CD14-positive monocyte (primary cell): ENCODE measurements at regions not wholly inside any gene's neighbourhood (a gene's known extent, or its start where the extent isn't known, plus 50 kb on each side); places are given as distances from the start of the nearest gene placed in this dataset.

ENCODE experiments used
- DNase-seq, 3 donors: peaks; one replicate each; pipeline ENCODE4 v3.0.0-alpha.2; 2011 to 2022
- H2AFZ ChIP-seq: 2 replicates; pipeline ENCODE4 v1.6.0; 2012; ENCODE audit warnings: mild to moderate bottlenecking, low read depth, low read length, inconsistent platforms; ENCODE audit not compliant: insufficient read depth, poor library complexity, severe bottlenecking
- H3K27ac ChIP-seq, 2 donors: 1 replicate in 1 of 2; 2 replicates in 1 of 2; pipeline ENCODE4 v1.5.1; 2012 to 2013; ENCODE audit warnings: low read length in 2 of 2, control low read depth in 1 of 2, inconsistent platforms in 1 of 2, low read depth in 1 of 2, mild to moderate bottlenecking in 1 of 2
- H3K27me3 ChIP-seq, 2 donors: one replicate each; pipeline versions ENCODE4 v1.6.0 to v1.6.1; 2011 to 2013; ENCODE audit warnings: low read length in 2 of 2; ENCODE audit not compliant: control insufficient read depth in 2 of 2, insufficient read depth in 2 of 2
- H3K36me3 ChIP-seq, 2 donors: replicated peaks in 1 of 2; 1 replicate in 1 of 2; 2 replicates in 1 of 2; pipeline versions ENCODE4 v1.5.1 to v1.6.1; 2012 to 2013; ENCODE audit warnings: low read length in 2 of 2, control low read depth in 1 of 2, inconsistent platforms in 1 of 2, mild to moderate bottlenecking in 1 of 2; ENCODE audit not compliant: insufficient read depth in 2 of 2, control insufficient read depth in 1 of 2
- H3K4me1 ChIP-seq, 2 donors: 1 replicate in 1 of 2; 2 replicates in 1 of 2; pipeline versions ENCODE4 v1.5.1 to v1.6.1; 2012 to 2013; ENCODE audit warnings: low read length in 2 of 2, control low read depth in 1 of 2, inconsistent platforms in 1 of 2, mild to moderate bottlenecking in 1 of 2, moderate library complexity in 1 of 2; ENCODE audit not compliant: insufficient read depth in 2 of 2, control insufficient read depth in 1 of 2
- H3K4me2 ChIP-seq: replicated peaks from 2 replicates; pipeline ENCODE3; 2012; ENCODE audit warnings: low read length, moderate library complexity, mild to moderate bottlenecking; ENCODE audit not compliant: poor library complexity, severe bottlenecking; ENCODE audit errors: extremely low read depth
- H3K4me3 ChIP-seq, 3 experiments: fragments of 200-600 bp in 1 of 3; sonication (generic) in 1 of 3; replicated peaks in 1 of 3; 1 replicate in 2 of 3; 2 replicates in 1 of 3; pipeline ENCODE4 v1.5.1; 2011 to 2013; ENCODE audit warnings: low read length in 3 of 3, mild to moderate bottlenecking in 3 of 3, control low read depth in 2 of 3, low read depth in 2 of 3, inconsistent platforms in 1 of 3, moderate library complexity in 1 of 3
- H3K79me2 ChIP-seq: 2 replicates; pipeline ENCODE4 v1.6.0; 2012; ENCODE audit warnings: mild to moderate bottlenecking, control low read depth, inconsistent platforms, low read length, moderate library complexity; ENCODE audit not compliant: insufficient read depth
- H3K9ac ChIP-seq: 2 replicates; pipeline ENCODE4 v1.6.0; 2017; ENCODE audit warnings: low read length, mild to moderate bottlenecking; ENCODE audit not compliant: insufficient read depth, poor library complexity, severe bottlenecking
- H3K9me3 ChIP-seq, 2 donors: replicated peaks in 1 of 2; 1 replicate in 1 of 2; 2 replicates in 1 of 2; pipeline versions ENCODE4 v1.5.1 to v1.6.1; 2012 to 2013; ENCODE audit warnings: low read length in 2 of 2, control low read depth in 1 of 2; ENCODE audit not compliant: control insufficient read depth in 1 of 2, insufficient read depth in 1 of 2
- H4K20me1 ChIP-seq: 2 replicates; pipeline ENCODE4 v1.6.0; 2012; ENCODE audit warnings: mild to moderate bottlenecking, low read length, control low read depth, moderate library complexity; ENCODE audit not compliant: insufficient read depth
- H3K27ac Mint-ChIP-seq, 7 donors: one replicate each; pipeline ENCODE4 v1.8.0; 2020; ENCODE audit warnings: mild to moderate bottlenecking in 7 of 7, mixed read lengths in 7 of 7, moderate library complexity in 6 of 7, inconsistent platforms in 2 of 7
- H3K27me3 Mint-ChIP-seq, 3 donors: one replicate each; pipeline ENCODE4 v1.8.0; 2021 to 2022; ENCODE audit warnings: low read depth in 3 of 3, mild to moderate bottlenecking in 3 of 3, mixed read lengths in 3 of 3, moderate library complexity in 3 of 3, inconsistent platforms in 1 of 3
- H3K36me3 Mint-ChIP-seq, 2 donors: one replicate each; pipeline ENCODE4 v1.8.0; 2020; ENCODE audit warnings: mixed read lengths in 2 of 2, inconsistent platforms in 1 of 2, mild to moderate bottlenecking in 1 of 2
- H3K4me1 Mint-ChIP-seq: one replicate; pipeline ENCODE4 v1.8.0; 2020; ENCODE audit warnings: mild to moderate bottlenecking, mixed read lengths
- H3K4me3 Mint-ChIP-seq, 2 donors: one replicate each; pipeline ENCODE4 v1.8.0; 2020; ENCODE audit warnings: mild to moderate bottlenecking in 2 of 2, mixed read lengths in 2 of 2, moderate library complexity in 1 of 2
- H3K9me3 Mint-ChIP-seq, 7 donors: one replicate each; pipeline ENCODE4 v1.8.0; 2020 to 2022; ENCODE audit warnings: mixed read lengths in 7 of 7, mild to moderate bottlenecking in 6 of 7, moderate library complexity in 6 of 7, inconsistent platforms in 2 of 7
- WGBS: methylation state at CpG from one replicate; pipeline ENCODE4 v1.1.5; 2013; ENCODE audit warnings: missing lambda C conversion rate; ENCODE audit not compliant: insufficient coverage; 5-methylcytosine and 5-hydroxymethylcytosine counted together
- intact Hi-C, 2 donors: fragments of 100-400 bp; cut with micrococcal nuclease; formaldehyde crosslinking; loops; one replicate each; pipeline versions ENCODE4 v1.15.0 to v1.15.1; 2023
- TF ChIP-seq, protein P1 (sequence below): fragments of 200-600 bp; IDR thresholded peaks from one replicate; pipeline ENCODE4 v1.8.0; 2022; ENCODE audit warnings: antibody characterized with exemption, mild to moderate bottlenecking

GRCh38 chr15:85999658-86000057 lies 80.0 kb upstream of the AGBL1 start:
- no peaks in the 10 kb centered on the region for H3K4me1 Mint-ChIP-seq
- H3K27me3 Mint-ChIP-seq: peaks cover 0 to 6% (median 0%) of the 10 kb centered on the region in 3 donors

DNA sequence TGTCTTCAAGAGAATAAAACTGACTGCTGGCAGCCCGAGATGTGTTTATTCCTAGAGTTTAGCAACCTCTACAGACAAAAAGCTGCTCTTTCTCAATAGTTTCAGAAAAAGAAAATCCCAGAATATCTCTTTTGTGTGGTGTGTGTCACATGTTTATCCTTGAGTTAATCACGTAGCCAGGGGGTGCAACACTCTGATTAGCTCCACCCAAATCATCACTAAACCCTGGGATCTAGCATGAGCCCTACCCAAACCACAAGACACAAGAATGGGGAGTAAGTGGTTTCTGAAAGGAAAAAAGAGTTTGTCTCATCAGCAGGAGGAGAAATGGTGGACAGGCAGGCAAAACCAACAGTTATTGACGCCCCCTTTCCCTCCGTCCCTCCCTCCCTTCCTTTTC lies 78.5 kb upstream of the AGBL1 start:
- no peak for DNase-seq
- Histone ChIP-seq H3K9me3 (no peaks in the 10 kb centered on the region), H2AFZ (no peak overlapping the region), H3K9ac (no peak overlapping the region), H3K4me2 (no peak overlapping the region), H3K27ac (no peak overlapping the region), H3K4me3 (no peak overlapping the region), H4K20me1 (no peaks in the 10 kb centered on the region), H3K27me3 (no peaks in the 10 kb centered on the region), H3K4me1 (no peaks in the 10 kb centered on the region), H3K36me3 (no peaks in the 10 kb centered on the region), H3K79me2 (no peaks in the 10 kb centered on the region)
- Mint-ChIP-seq H3K4me3 (no peak overlapping the region), H3K27ac (no peak overlapping the region), H3K9me3 (peaks cover 0 to 7% (median 0%) of the 10 kb centered on the region in 7 donors), H3K36me3 (no peaks in the 10 kb centered on the region), H3K4me1 (no peaks in the 10 kb centered on the region), H3K27me3 (peaks cover 0 to 6% (median 0%) of the 10 kb centered on the region in 3 donors)
- no CpG with 5 or more reads among the region's 4 CpGs for WGBS
- intact Hi-C loops: no loop called here
- TF ChIP-seq, protein P1, sequence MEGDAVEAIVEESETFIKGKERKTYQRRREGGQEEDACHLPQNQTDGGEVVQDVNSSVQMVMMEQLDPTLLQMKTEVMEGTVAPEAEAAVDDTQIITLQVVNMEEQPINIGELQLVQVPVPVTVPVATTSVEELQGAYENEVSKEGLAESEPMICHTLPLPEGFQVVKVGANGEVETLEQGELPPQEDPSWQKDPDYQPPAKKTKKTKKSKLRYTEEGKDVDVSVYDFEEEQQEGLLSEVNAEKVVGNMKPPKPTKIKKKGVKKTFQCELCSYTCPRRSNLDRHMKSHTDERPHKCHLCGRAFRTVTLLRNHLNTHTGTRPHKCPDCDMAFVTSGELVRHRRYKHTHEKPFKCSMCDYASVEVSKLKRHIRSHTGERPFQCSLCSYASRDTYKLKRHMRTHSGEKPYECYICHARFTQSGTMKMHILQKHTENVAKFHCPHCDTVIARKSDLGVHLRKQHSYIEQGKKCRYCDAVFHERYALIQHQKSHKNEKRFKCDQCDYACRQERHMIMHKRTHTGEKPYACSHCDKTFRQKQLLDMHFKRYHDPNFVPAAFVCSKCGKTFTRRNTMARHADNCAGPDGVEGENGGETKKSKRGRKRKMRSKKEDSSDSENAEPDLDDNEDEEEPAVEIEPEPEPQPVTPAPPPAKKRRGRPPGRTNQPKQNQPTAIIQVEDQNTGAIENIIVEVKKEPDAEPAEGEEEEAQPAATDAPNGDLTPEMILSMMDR: no peak

More at GRCh38 chr15:85999658-86000057, 80.0 kb upstream of the AGBL1 start:
- no peak overlapping the region for H3K4me3 ChIP-seq
- no peaks in the 10 kb centered on the region for H3K79me2 ChIP-seq
- no peak overlapping the region for H3K27ac ChIP-seq
- no peaks in the 10 kb centered on the region for H4K20me1 ChIP-seq
- no peak overlapping the region for H3K4me2 ChIP-seq
- intact Hi-C loops: no loop called here
- Mint-ChIP-seq H3K36me3 (no peaks in the 10 kb centered on the region), H3K9me3 (peaks cover 0 to 8% (median under 1%) of the 10 kb centered on the region in 7 donors), H3K27ac (no peak overlapping the region), H3K4me3 (no peak overlapping the region)
- H3K36me3 ChIP-seq: no peaks in the 10 kb centered on the region
- H3K27me3 ChIP-seq: no peaks in the 10 kb centered on the region
- TF ChIP-seq, protein P1: no peak
- H3K9me3 ChIP-seq: no peaks in the 10 kb centered on the region
- no peak overlapping the region for H2AFZ ChIP-seq
- H3K9ac ChIP-seq: no peak overlapping the region
- H3K4me1 ChIP-seq: no peaks in the 10 kb centered on the region
- no peak for DNase-seq
